Hepatocyte (in vitro differentiated cells): ENCODE measurements at regions not wholly inside any gene's neighbourhood (a gene's known extent, or its start where the extent isn't known, plus 50 kb on each side); places are given as distances from the start of the nearest gene placed in this dataset.

Experiments used
- DNase-seq: peaks from one replicate; pipeline ENCODE4 v3.0.0-alpha.2; 2016; ENCODE audit warnings: low spot score
- H2AFZ ChIP-seq: fragments of 200-600 bp; sonication (generic); 2 replicates; pipeline ENCODE4 v1.6.0; 2016; ENCODE audit warnings: antibody characterized with exemption, mild to moderate bottlenecking
- H3K27ac ChIP-seq: fragments of 200-600 bp; sonication (generic); 2 replicates; pipeline ENCODE4 v1.5.1; 2016; ENCODE audit warnings: mild to moderate bottlenecking
- H3K27me3 ChIP-seq: fragments of 200-600 bp; sonication (generic); 2 replicates; pipeline ENCODE4 v1.6.1; 2016
- H3K36me3 ChIP-seq: fragments of 200-600 bp; sonication (generic); replicated peaks from 2 replicates; pipeline ENCODE4 v1.5.1; 2016; ENCODE audit warnings: low read depth; ENCODE audit not compliant: insufficient read depth
- H3K4me1 ChIP-seq: fragments of 200-600 bp; sonication (generic); 2 replicates; pipeline ENCODE4 v1.5.1; 2016; ENCODE audit warnings: mild to moderate bottlenecking, moderate library complexity; ENCODE audit not compliant: insufficient read depth
- H3K4me2 ChIP-seq: fragments of 200-600 bp; sonication (generic); 2 replicates; pipeline ENCODE4 v1.6.0; 2016
- H3K4me3 ChIP-seq: fragments of 200-600 bp; sonication (generic); 2 replicates; pipeline ENCODE4 v1.5.1; 2016; ENCODE audit warnings: mild to moderate bottlenecking
- H3K79me2 ChIP-seq: fragments of 200-600 bp; sonication (generic); 2 replicates; pipeline ENCODE4 v1.6.0; 2017; ENCODE audit warnings: mild to moderate bottlenecking
- H3K9me2 ChIP-seq: fragments of 200-600 bp; sonication (generic); replicated peaks from 2 replicates; pipeline ENCODE4 v1.6.0; 2017; ENCODE audit warnings: mild to moderate bottlenecking; ENCODE audit not compliant: insufficient read depth
- H3K9me3 ChIP-seq: fragments of 200-600 bp; sonication (generic); 2 replicates; pipeline ENCODE4 v1.5.1; 2016; ENCODE audit warnings: low read depth, mild to moderate bottlenecking
- H4K20me1 ChIP-seq: fragments of 200-600 bp; sonication (generic); 2 replicates; pipeline ENCODE4 v1.6.0; 2016; ENCODE audit warnings: mild to moderate bottlenecking; ENCODE audit not compliant: insufficient read depth, poor library complexity, severe bottlenecking
- EZH2 ChIP-seq: fragments of 200-600 bp; sonication (generic); IDR thresholded peaks from 2 replicates; pipeline ENCODE4 v1.6.1; 2016; ENCODE audit warnings: antibody characterized with exemption, mild to moderate bottlenecking, borderline replicate concordance
- EZH2phosphoT487 ChIP-seq: fragments of 200-600 bp; sonication (generic); IDR thresholded peaks from one replicate; pipeline ENCODE4 v1.6.1; 2018; ENCODE audit warnings: antibody characterized with exemption, mild to moderate bottlenecking, low read depth, moderate library complexity; ENCODE audit not compliant: unreplicated experiment, severe bottlenecking
- WGBS: methylation state at CpG from one replicate; pipeline ENCODE4 v1.1.6; 2016; ENCODE audit warnings: low lambda C conversion rate; ENCODE audit errors: missing lambda C conversion rate; 5-methylcytosine and 5-hydroxymethylcytosine counted together
- TF ChIP-seq, protein P1 (sequence below): fragments of 200-600 bp; sonication (generic); IDR thresholded peaks from 2 replicates; pipeline ENCODE4 v1.5.1; 2016; ENCODE audit warnings: antibody characterized with exemption, mild to moderate bottlenecking; ENCODE audit not compliant: poor library complexity

DNA sequence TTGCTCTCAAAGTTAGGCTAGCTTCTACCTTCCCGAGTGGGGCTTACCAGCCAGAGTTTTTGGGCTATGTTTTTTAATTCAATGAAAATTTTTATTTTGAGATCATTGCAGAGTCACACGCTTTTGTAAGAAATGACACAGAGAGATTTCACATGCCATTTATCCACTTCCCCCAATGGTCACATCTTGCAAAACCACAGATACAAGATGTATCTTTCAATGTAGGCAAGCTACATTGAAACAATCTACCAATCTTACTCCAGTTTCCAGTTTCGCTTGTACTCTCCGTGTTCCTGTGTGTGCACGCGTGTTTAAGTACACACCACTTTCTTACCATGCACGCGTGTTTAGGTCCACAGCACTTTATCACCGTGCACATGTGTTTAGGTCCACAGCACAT lies 89.4 kb upstream of the LEP start:
- Histone ChIP-seq H3K27me3 (peaks cover 53% of the 10 kb centered on the region), H3K9me2 (no peaks in the 10 kb centered on the region), H3K9me3 (no peaks in the 10 kb centered on the region), H3K36me3 (no peaks in the 10 kb centered on the region), H2AFZ (no peak overlapping the region), H4K20me1 (no peaks in the 10 kb centered on the region), H3K27ac (no peak overlapping the region), H3K4me1 (no peaks in the 10 kb centered on the region), H3K4me3 (no peak overlapping the region), H3K4me2 (no peak overlapping the region), H3K79me2 (no peaks in the 10 kb centered on the region)
- DNase-seq = no peak
- TF ChIP-seq EZH2phosphoT487 = no peak
- TF ChIP-seq, protein P1, sequence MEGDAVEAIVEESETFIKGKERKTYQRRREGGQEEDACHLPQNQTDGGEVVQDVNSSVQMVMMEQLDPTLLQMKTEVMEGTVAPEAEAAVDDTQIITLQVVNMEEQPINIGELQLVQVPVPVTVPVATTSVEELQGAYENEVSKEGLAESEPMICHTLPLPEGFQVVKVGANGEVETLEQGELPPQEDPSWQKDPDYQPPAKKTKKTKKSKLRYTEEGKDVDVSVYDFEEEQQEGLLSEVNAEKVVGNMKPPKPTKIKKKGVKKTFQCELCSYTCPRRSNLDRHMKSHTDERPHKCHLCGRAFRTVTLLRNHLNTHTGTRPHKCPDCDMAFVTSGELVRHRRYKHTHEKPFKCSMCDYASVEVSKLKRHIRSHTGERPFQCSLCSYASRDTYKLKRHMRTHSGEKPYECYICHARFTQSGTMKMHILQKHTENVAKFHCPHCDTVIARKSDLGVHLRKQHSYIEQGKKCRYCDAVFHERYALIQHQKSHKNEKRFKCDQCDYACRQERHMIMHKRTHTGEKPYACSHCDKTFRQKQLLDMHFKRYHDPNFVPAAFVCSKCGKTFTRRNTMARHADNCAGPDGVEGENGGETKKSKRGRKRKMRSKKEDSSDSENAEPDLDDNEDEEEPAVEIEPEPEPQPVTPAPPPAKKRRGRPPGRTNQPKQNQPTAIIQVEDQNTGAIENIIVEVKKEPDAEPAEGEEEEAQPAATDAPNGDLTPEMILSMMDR = no peak
- no peak for TF ChIP-seq EZH2
- 93% methylated on average over 8 of the region's 9 CpGs for WGBS

DNA sequence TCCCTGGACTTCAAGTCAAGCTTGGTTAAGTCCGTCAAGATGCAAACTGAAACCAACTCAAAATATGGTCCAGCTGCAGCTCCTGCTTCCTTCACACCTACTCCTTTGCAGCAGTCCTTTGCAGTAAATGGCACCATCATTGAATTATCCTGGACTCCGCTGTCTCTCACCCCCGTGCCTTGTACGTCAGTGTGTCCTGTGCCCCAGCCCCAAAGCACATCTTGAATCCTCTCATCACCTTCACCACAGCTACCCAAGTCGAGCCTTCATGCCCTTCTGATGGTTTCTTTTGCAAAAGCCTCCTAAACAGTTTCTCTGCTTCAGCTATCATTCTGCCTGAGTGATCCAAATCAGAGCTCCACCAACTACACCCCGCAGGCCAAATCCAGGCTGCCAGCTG lies 88.4 kb upstream of the LEP start:
- no peaks in the 10 kb centered on the region for H3K9me2 ChIP-seq
- H4K20me1 ChIP-seq = no peaks in the 10 kb centered on the region
- H3K4me1 ChIP-seq = no peaks in the 10 kb centered on the region
- no peaks in the 10 kb centered on the region for H3K9me3 ChIP-seq
- H3K79me2 ChIP-seq = no peaks in the 10 kb centered on the region
- no peak overlapping the region for H3K4me3 ChIP-seq
- no peak overlapping the region for H3K27ac ChIP-seq
- H3K36me3 ChIP-seq = no peaks in the 10 kb centered on the region
- peaks cover 52% of the 10 kb centered on the region for H3K27me3 ChIP-seq
- H3K4me2 ChIP-seq = no peak overlapping the region
- 88% methylated on average over 6 of the region's 6 CpGs for WGBS
- no peak for TF ChIP-seq EZH2phosphoT487
- TF ChIP-seq, protein P1 = no peak
- no peak for TF ChIP-seq EZH2
- no peak overlapping the region for H2AFZ ChIP-seq
- DNase-seq = no peak

DNA sequence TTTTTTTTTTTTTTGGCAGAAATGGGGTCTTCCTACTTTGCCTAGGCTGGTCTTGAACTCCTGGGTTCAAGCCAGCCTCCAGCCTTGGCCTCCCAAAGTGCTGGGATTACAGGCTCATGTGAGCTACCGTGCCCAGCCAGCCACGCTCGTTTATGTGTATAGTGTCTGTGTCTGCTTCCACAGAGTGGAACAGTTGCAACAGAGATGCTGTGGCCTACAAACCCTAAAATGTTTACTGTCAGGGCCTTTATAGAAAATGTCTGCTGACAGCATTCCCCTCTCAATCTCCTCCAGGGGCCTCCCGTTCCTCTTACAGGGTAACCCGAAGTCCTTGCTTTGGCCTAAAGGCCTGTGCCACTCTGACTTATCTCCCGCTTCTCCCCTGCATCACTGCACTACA lies 87.6 kb upstream of the LEP start:
- Histone ChIP-seq H3K36me3 (no peaks in the 10 kb centered on the region), H4K20me1 (no peaks in the 10 kb centered on the region), H3K79me2 (no peaks in the 10 kb centered on the region), H3K9me2 (no peaks in the 10 kb centered on the region), H3K27ac (no peak overlapping the region), H3K27me3 (peaks cover 55% of the 10 kb centered on the region), H3K9me3 (no peaks in the 10 kb centered on the region), H3K4me2 (no peak overlapping the region), H2AFZ (no peak overlapping the region), H3K4me1 (no peaks in the 10 kb centered on the region), H3K4me3 (no peak overlapping the region)
- no peak for DNase-seq
- TF ChIP-seq, protein P1 = no peak
- TF ChIP-seq EZH2phosphoT487 = no peak
- TF ChIP-seq EZH2 = no peak
- 83% methylated on average over 6 of the region's 6 CpGs for WGBS

DNA sequence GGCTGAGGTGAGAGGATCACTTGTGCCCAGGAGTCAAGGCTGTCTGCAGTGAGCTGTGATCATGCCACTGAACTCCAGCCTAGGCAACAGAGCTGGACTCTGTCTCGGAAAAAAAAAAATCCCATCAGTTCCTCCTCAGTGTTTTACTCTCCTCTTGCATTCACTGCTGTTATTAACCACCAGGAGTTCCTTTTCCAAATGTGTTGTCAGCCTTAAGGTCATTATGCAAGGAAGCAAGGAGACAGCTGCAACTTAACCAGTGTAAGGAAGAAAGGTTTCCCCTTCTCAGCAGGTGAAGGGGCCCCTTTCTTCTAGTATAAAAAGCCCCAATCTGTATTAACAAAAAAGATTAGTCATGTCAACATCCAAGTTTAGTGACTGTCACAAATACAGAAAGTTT lies 86.6 kb upstream of the LEP start:
- no peak for DNase-seq
- H3K27ac ChIP-seq = no peak overlapping the region
- no peaks in the 10 kb centered on the region for H3K36me3 ChIP-seq
- H3K9me3 ChIP-seq = no peaks in the 10 kb centered on the region
- H3K4me1 ChIP-seq = no peaks in the 10 kb centered on the region
- H3K9me2 ChIP-seq = no peaks in the 10 kb centered on the region
- H2AFZ ChIP-seq = no peak overlapping the region
- 82% methylated on average over 1 of the region's 1 CpG for WGBS
- H3K79me2 ChIP-seq = no peaks in the 10 kb centered on the region
- H3K27me3 ChIP-seq = peaks cover 50% of the 10 kb centered on the region
- H4K20me1 ChIP-seq = no peaks in the 10 kb centered on the region
- no peak overlapping the region for H3K4me2 ChIP-seq
- H3K4me3 ChIP-seq = no peak overlapping the region
- TF ChIP-seq, protein P1 = no peak
- TF ChIP-seq EZH2 (no peak), EZH2phosphoT487 (no peak)
